ENCODE measurements at regions not wholly inside any gene's neighbourhood (a gene's known extent, or its start where the extent isn't known, plus 50 kb on each side); places are given as distances from the start of the nearest gene placed in this dataset.

GRCh38 chr2:48015421-48015820, 109.1 kb upstream of the FBXO11 start:
- TF ChIP-seq EZH2phosphoT487 (IDR thresholded peaks at IDR 0.05; ENCODE audit: borderline replicate concordance, low read length), result no peak
- no peak for TF ChIP-seq CTCF (conservative IDR thresholded peaks at IDR 0.05; ENCODE audit: low read depth, low read length)
- TF ChIP-seq EZH2 (IDR thresholded peaks at IDR 0.05; ENCODE audit: low read length, unreplicated experiment), result no peak
- DNase-seq, result no peak
- ChIA-PET POLR2A (ENCODE audit: unreplicated experiment) (no interaction called here), CTCF (no interaction called here)
- H3K4me3 ChIP-seq (ENCODE audit: low read length), result no peak overlapping the region
- H4K20me1 ChIP-seq (ENCODE audit: low read length), result no peaks in the 10 kb centered on the region
- H3K27me3 ChIP-seq (ENCODE audit: low read length), result peaks cover 18% of the 10 kb centered on the region
- H3K9ac ChIP-seq (ENCODE audit: low read length), result no peak overlapping the region
- intact Hi-C loops (cut with micrococcal nuclease), result no loop called here
- H3K36me3 ChIP-seq (ENCODE audit: low read depth, low read length), result no peaks in the 10 kb centered on the region
- no peak overlapping the region for H2AFZ ChIP-seq (ENCODE audit: low read length)
- no TSS peak for BruUV-seq (replicated peaks)
- no peaks in the 10 kb centered on the region for H3K4me1 ChIP-seq (ENCODE audit: insufficient read depth, low read length)
- ATAC-seq, result no peak
- H3K79me2 ChIP-seq (ENCODE audit: low read length), result no peaks in the 10 kb centered on the region
- no peak overlapping the region for H3K27ac ChIP-seq (ENCODE audit: low read length)
- H3K9me2 ChIP-seq (replicated peaks; ENCODE audit: low read length), result no peaks in the 10 kb centered on the region
- H3K9me3 ChIP-seq (ENCODE audit: low read length), result no peaks in the 10 kb centered on the region
- H3F3A ChIP-seq (ENCODE audit: low read length, unreplicated experiment), result no peaks in the 10 kb centered on the region
- H3K4me2 ChIP-seq (ENCODE audit: low read length), result no peak overlapping the region

- Histone ChIP-seq H3K4me1 (ENCODE audit: insufficient read depth, low read length) (no peaks in the 10 kb centered on the region), H3K27ac (ENCODE audit: low read length) (no peak overlapping the region), H3K9me2 (replicated peaks; ENCODE audit: low read length) (no peaks in the 10 kb centered on the region), H3K27me3 (ENCODE audit: low read length) (peaks cover 27% of the 10 kb centered on the region), H2AFZ (ENCODE audit: low read length) (no peak overlapping the region), H3K36me3 (ENCODE audit: low read depth, low read length) (no peaks in the 10 kb centered on the region), H3K9ac (ENCODE audit: low read length) (no peak overlapping the region), H3F3A (ENCODE audit: low read length, unreplicated experiment) (no peaks in the 10 kb centered on the region), H3K9me3 (ENCODE audit: low read length) (no peaks in the 10 kb centered on the region), H3K4me2 (ENCODE audit: low read length) (no peak overlapping the region), H4K20me1 (ENCODE audit: low read length) (no peaks in the 10 kb centered on the region), H3K79me2 (ENCODE audit: low read length) (no peaks in the 10 kb centered on the region), H3K4me3 (ENCODE audit: low read length) (no peak overlapping the region)
- intact Hi-C loops (cut with micrococcal nuclease), result no loop called here
- peak; percentile 44 for DNase-seq
- ChIA-PET CTCF (no interaction called here), POLR2A (ENCODE audit: unreplicated experiment) (no interaction called here)
- ATAC-seq, result no peak; the same call in 1 of the 2 replicates
- TF ChIP-seq EZH2 (IDR thresholded peaks at IDR 0.05; ENCODE audit: low read length, unreplicated experiment) (no peak), EZH2phosphoT487 (IDR thresholded peaks at IDR 0.05; ENCODE audit: borderline replicate concordance, low read length) (no peak), CTCF (conservative IDR thresholded peaks at IDR 0.05; ENCODE audit: low read depth, low read length) (peak; percentile 50)
- no TSS peak for BruUV-seq (replicated peaks)
Observed at GRCh38 chr2:48016225-48017019, 110.1 kb upstream of the FBXO11 start.

GRCh38 chr2:48017136-48017535, 110.8 kb upstream of the FBXO11 start:
- H4K20me1 ChIP-seq (ENCODE audit: low read length), result no peaks in the 10 kb centered on the region
- H3K4me1 ChIP-seq (ENCODE audit: insufficient read depth, low read length), result no peaks in the 10 kb centered on the region
- H3K9me2 ChIP-seq (replicated peaks; ENCODE audit: low read length), result no peaks in the 10 kb centered on the region
- no peak overlapping the region for H3K4me2 ChIP-seq (ENCODE audit: low read length)
- CTCF ChIA-PET, result no interaction called here
- DNase-seq (no peak), ATAC-seq (no peak)
- H3K79me2 ChIP-seq (ENCODE audit: low read length), result no peaks in the 10 kb centered on the region
- no peaks in the 10 kb centered on the region for H3K9me3 ChIP-seq (ENCODE audit: low read length)
- no peaks in the 10 kb centered on the region for H3K36me3 ChIP-seq (ENCODE audit: low read depth, low read length)
- no peak overlapping the region for H3K27ac ChIP-seq (ENCODE audit: low read length)
- POLR2A ChIA-PET (ENCODE audit: unreplicated experiment), result no interaction called here
- no TSS peak for BruUV-seq (replicated peaks)
- H3F3A ChIP-seq (ENCODE audit: low read length, unreplicated experiment), result no peaks in the 10 kb centered on the region
- H3K27me3 ChIP-seq (ENCODE audit: low read length), result peaks cover 33% of the 10 kb centered on the region
- H3K4me3 ChIP-seq (ENCODE audit: low read length), result no peak overlapping the region
- intact Hi-C loops (cut with micrococcal nuclease), result no loop called here
- no peak overlapping the region for H3K9ac ChIP-seq (ENCODE audit: low read length)
- H2AFZ ChIP-seq (ENCODE audit: low read length), result no peak overlapping the region
- TF ChIP-seq CTCF (conservative IDR thresholded peaks at IDR 0.05; ENCODE audit: low read depth, low read length) (no peak), EZH2 (IDR thresholded peaks at IDR 0.05; ENCODE audit: low read length, unreplicated experiment) (no peak), EZH2phosphoT487 (IDR thresholded peaks at IDR 0.05; ENCODE audit: borderline replicate concordance, low read length) (no peak)

Measured in PC-3 (cell line).